ENCODE measurements at regions not wholly inside any gene's neighbourhood (a gene's known extent, or its start where the extent isn't known, plus 50 kb on each side); places are given as distances from the start of the nearest gene placed in this dataset.

DNA sequence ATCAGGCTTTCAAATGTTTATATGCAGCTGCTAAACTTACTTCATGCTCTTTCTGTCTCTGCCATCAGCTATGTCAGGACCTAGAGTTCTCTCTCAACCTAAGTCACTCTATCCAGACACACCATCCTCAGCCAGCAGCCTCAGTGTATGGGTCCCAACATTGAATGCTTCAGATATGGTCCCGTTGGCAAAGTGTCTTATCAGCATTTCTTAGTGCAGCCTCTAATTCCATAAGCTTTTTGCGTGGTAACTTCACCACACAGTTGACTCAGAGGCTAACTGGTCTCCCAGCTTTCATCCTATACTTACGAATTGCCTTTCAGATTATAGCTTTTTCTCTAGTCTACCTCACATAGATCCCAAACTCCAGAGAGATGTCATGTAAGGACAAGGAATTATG is 402.9 kb upstream of the EEF2KMT start:
- H3K4me1 ChIP-seq: no peaks in the 10 kb centered on the region
- 79 to 80% methylated on average over 3 of the region's 3 CpGs for WGBS, 2 donors
- no peak overlapping the region for H3K4me3 ChIP-seq
- no peaks in the 10 kb centered on the region for H3K36me3 ChIP-seq
- DNase-seq: no peak
- H3K27ac ChIP-seq: no peak overlapping the region
- no peak for TF ChIP-seq POLR2AphosphoS5 (IDR thresholded peaks at IDR 0.05)
- TF ChIP-seq POLR2A (IDR thresholded peaks at IDR 0.05): no peak
- TF ChIP-seq CTCF (IDR thresholded peaks at IDR 0.05): no peak
- no peak for TF ChIP-seq EP300 (IDR thresholded peaks at IDR 0.05)
- no peaks in the 10 kb centered on the region for H3K9me3 ChIP-seq
- no peak for ATAC-seq (ENCODE audit: low FRiP score in 2 of 2)
- H3K27me3 ChIP-seq: no peaks in the 10 kb centered on the region

DNA sequence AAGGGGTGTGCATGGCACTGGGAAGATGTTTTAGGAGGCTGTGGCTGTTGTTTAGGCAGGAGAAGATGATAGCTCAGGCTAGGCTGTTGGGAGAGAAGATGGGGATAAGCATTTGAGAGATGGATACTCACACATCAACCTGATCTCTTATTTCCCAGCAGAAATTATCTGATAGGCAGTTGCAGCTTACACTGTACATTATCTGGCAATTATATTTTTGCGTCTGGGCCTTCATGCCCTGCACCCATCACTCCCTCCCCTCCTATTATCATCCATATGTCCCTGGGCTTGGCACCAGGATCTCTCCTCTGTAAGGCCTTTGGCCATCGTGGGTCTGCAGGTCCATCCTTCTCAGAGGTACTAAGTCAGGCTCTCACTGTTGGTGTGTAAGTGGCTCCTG is 401.0 kb upstream of the EEF2KMT start:
- no peak for ATAC-seq (ENCODE audit: low FRiP score in 2 of 2)
- TF ChIP-seq CTCF (IDR thresholded peaks at IDR 0.05) (no peak), POLR2AphosphoS5 (IDR thresholded peaks at IDR 0.05) (no peak)
- H3K4me1 ChIP-seq: no peaks in the 10 kb centered on the region
- H3K36me3 ChIP-seq: no peaks in the 10 kb centered on the region
- H3K27ac ChIP-seq: no peak overlapping the region
- H3K27me3 ChIP-seq: no peaks in the 10 kb centered on the region
- H3K4me3 ChIP-seq: no peak overlapping the region
- H3K9me3 ChIP-seq: no peaks in the 10 kb centered on the region
- 73 to 87% methylated on average over 2 of the region's 2 CpGs for WGBS, 2 donors
- no peak for DNase-seq

DNA sequence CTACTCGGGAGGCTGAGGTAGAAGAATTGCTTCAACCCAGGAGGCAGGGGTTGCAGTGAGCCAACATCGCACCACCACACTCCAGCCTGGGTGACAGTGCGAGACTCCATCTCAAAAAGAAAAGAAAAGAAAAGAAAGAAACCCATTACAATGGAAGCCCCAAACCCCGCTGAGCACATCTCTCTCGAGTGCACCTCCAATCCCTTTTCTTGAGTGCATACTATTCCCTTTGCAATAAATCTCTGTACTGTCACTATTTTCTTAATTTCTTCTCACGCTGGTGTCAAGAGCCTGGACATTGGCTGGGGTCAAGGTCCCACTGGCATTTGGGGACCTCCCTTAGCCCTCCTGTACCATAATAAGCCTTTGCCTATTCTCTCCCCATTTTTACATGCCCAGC is 398.4 kb upstream of the EEF2KMT start:
- TF ChIP-seq CTCF (IDR thresholded peaks at IDR 0.05) (no peak), EP300 (IDR thresholded peaks at IDR 0.05) (no peak), POLR2A (IDR thresholded peaks at IDR 0.05) (no peak), POLR2AphosphoS5 (IDR thresholded peaks at IDR 0.05) (no peak)
- no peak for DNase-seq
- H3K36me3 ChIP-seq: no peaks in the 10 kb centered on the region
- H3K9me3 ChIP-seq: no peaks in the 10 kb centered on the region
- 91 to 92% methylated on average over 6 of the region's 6 CpGs for WGBS, 2 donors
- no peaks in the 10 kb centered on the region for H3K4me1 ChIP-seq
- H3K27ac ChIP-seq: no peak overlapping the region
- H3K27me3 ChIP-seq: no peaks in the 10 kb centered on the region
- ATAC-seq (ENCODE audit: low FRiP score in 2 of 2): no peak
- H3K4me3 ChIP-seq: no peak overlapping the region

GRCh38 chr16:5490499-5490898 is 392.9 kb upstream of the EEF2KMT start:
- no peaks in the 10 kb centered on the region for H3K4me1 ChIP-seq
- ATAC-seq (ENCODE audit: low FRiP score in 2 of 2) (peak; percentile 15 to 59), DNase-seq (peak; percentile 28 to 72)
- no peak overlapping the region for H3K4me3 ChIP-seq
- H3K27ac ChIP-seq: no peak overlapping the region
- H3K9me3 ChIP-seq: no peaks in the 10 kb centered on the region
- 1 to 13% methylated on average over 13 to 15 of the region's 18 CpGs for WGBS, 2 donors
- no peaks in the 10 kb centered on the region for H3K27me3 ChIP-seq
- TF ChIP-seq EP300 (IDR thresholded peaks at IDR 0.05) (no peak), POLR2A (IDR thresholded peaks at IDR 0.05) (no peak), CTCF (IDR thresholded peaks at IDR 0.05) (peak in 4 of 6 experiments; percentile 29 to 50 (median 48)), POLR2AphosphoS5 (IDR thresholded peaks at IDR 0.05) (no peak)
- no peaks in the 10 kb centered on the region for H3K36me3 ChIP-seq

GRCh38 chr16:5488581-5488980 is 391.0 kb upstream of the EEF2KMT start:
- ATAC-seq (ENCODE audit: low FRiP score in 2 of 2) (no peak), DNase-seq (no peak)
- 29 to 86% methylated on average over 3 of the region's 3 CpGs for WGBS, 2 donors
- H3K9me3 ChIP-seq: no peaks in the 10 kb centered on the region
- no peaks in the 10 kb centered on the region for H3K27me3 ChIP-seq
- H3K36me3 ChIP-seq: no peaks in the 10 kb centered on the region
- no peaks in the 10 kb centered on the region for H3K4me1 ChIP-seq
- H3K27ac ChIP-seq: no peak overlapping the region
- TF ChIP-seq EP300 (IDR thresholded peaks at IDR 0.05) (no peak), POLR2A (IDR thresholded peaks at IDR 0.05) (no peak), POLR2AphosphoS5 (IDR thresholded peaks at IDR 0.05) (no peak), CTCF (IDR thresholded peaks at IDR 0.05) (no peak)
- H3K4me3 ChIP-seq: no peak overlapping the region
